GOT3 (cell line): ENCODE measurements at regions not wholly inside any gene's neighbourhood (a gene's known extent, or its start where the extent isn't known, plus 50 kb on each side); places are given as distances from the start of the nearest gene placed in this dataset.

Experiments
- DNase-seq: peaks from one replicate; lab custom pipeline; 2025; ENCODE audit warnings: mixed read lengths; lab: John Stamatoyannopoulos, UW

DNA sequence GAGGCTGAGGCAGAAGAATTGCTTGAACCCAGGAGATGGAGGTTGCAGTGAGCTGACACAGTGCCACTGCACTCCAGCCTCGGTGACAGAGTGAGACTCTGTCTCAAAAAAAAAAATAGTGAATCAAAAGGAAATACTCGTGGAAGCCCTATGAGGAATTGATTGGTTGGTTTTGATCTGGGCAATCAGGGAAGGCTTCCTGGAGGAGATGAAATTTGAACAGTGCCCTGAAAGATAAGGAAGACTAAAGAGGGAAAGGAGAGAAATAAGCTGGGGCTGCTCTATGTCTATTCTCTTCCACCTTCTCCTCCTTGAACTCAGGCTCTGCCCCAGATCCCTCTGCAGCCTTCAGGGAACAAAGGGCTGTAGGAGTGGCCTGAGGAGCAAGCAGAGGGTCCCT, 54.1 kb downstream of the IRF2BPL start:
- DNase-seq: no peak

DNA sequence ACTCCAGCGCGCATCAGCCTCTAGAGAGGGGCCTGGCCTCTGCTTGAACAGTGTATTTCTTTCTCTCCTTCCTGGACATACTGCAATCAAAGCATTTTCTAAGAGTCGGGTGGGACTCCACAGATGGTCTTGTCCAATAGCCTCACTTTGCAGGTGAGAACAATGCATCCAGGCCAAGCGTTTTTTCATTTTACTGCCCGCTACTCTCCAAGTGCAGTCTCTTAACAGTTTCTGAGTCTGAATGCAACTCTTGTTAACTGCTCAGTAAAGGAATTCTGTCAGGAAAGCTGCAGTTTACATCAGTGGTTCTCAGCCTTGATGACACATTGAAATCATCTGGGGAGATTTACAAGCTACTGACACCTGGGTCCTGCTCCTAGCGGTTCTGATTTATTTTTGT, 57.0 kb downstream of the IRF2BPL start:
- DNase-seq: no peak

DNA sequence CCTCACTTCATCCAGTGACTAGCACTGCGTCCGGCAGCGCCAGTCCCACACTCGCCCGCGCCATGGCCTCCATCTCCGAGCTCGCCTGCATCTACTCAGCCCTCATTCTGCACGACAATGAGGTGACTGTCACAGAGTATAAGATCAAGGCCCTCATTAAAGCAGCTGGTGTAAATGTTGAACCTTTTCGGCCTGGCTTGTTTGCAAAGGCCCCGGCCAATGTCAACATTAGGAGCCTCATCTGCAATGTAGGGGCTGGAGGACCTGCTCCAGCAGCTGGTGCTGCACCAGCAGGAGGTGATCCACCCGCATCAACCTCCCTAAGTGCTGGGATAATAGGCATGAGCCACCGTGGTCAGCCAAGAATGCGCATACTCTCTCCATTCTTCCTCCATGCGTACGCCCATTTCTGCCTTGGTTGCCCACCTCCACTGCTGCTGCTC, 59.9 kb downstream of the IRF2BPL start:
- no peak for DNase-seq

DNA sequence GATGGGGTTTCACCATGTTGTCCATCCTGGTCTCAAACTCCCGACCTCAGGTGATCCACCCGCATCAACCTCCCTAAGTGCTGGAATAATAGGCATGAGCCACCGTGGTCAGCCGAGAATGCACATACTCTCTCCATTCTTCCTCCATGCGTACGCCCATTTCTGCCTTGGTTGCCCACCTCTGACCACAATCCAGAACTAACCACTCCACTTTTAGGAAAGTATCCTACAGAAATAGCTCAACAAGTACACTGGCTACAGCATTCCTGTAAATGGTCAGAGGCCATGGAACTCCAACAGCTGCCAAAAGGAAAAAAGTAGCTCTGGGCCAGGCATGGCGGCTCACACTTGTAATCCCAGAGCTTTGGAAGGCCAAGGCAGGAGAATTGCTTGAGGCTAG, 60.7 kb downstream of the IRF2BPL start:
- no peak for DNase-seq

DNA sequence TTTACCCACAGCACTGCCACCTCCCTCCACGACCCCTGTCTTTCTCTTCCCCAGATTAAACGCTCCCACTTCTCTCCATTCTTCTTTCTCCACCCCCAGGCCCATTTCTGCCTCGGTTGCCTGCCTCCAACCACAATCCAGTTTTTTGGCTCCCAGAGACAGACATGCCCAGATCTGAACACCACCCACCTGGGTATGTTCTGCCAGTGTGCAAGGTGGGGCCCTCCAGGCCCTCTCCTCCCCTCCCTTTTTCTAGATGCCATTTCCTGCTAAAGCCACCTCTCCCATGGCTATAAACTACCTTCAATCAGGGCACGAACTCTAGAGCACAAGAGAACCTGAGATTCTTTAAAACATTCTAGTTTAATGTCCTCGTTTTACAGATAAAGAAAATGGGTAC, 63.3 kb downstream of the IRF2BPL start:
- DNase-seq: no peak

DNA sequence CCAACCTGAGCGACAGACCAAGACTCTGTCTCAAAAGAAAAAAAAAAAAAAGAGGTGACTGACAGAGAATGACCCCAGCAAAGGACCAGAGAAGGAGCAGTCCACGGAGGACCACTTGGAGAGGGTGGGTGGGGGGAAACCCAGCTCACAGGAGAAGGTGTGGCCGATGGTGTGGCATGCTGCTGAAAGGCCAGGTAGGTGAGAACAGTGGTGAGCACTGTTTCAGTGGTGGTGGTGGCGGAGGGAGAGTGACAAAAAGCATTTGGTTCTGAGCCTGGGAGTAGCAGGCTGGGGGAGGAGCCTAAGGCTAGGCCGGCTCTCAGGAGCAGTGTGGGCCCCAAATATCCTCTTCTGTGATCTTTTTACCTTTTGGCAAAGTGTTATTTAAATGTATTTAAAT, 63.8 kb downstream of the IRF2BPL start:
- no peak for DNase-seq

DNA sequence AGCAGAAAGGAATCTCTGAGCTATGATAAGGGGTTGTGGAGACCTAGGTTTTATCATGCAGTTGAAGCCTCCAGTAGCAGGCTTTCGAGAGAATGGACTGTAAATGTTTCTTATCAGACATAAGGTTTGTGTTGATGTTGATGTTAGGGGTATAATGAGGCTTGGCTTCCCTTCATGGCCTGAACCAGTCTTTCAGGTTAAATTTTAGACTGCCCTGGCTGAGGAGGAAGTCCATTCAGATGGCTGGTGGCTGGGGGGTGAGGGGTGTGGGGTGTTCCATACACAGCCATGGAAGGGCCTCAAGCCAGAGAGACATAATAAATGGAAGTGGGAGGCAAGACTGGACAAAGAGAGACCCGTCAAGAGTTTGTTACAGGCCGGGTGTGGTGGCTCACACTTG, 65.1 kb downstream of the IRF2BPL start:
- DNase-seq: no peak

DNA sequence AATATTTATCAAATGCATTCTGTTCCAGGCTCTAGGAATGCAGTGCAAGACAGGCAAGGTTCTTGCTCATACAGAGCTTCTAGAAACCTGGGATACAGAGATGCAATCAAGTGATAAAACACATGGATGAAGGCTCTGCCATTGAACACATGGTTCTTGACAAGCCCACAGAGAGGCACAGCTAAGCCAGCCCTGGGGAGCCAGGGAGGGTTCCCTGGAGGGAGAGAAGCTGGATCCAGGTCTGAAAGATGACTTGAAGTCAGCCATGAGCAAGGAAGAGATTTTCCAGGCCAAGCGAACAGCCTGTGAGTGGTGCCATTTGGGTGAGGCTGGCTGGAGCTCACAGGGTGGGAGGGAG, 66.2 kb downstream of the IRF2BPL start:
- no peak for DNase-seq

DNA sequence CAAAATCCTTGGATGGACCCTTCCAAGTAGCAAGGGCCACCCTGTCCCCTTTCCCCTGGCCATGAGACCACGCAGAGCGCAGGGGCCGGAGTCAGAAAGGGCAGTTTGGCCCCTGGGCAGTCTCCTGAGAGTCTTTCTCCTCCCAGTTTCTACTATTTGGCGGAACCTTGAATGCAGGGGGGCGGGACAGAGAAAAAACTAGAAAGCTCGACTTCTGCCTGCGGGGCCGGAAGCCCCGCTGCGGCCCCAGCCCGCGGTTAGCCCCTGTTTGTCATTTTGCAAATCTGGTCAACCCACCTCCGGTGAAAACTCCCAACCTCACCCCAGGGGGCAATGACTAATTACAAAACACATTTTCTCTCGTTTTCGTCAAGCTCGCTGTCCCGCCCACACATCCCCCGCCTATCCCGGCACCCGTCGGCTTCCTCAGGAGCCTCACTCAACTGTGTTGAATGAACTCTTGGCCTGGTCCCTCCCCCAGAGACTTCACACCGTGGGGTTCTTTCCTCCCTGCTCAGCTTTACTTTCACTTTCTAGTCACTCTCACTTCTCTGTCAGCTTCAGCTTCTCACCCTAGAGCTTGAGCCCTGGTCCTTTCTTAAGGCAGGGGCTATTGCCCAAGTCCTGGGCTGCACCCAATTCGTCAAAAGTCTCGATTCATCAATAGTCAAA, 66.7 kb downstream of the IRF2BPL start:
- DNase-seq: peak; percentile 66

DNA sequence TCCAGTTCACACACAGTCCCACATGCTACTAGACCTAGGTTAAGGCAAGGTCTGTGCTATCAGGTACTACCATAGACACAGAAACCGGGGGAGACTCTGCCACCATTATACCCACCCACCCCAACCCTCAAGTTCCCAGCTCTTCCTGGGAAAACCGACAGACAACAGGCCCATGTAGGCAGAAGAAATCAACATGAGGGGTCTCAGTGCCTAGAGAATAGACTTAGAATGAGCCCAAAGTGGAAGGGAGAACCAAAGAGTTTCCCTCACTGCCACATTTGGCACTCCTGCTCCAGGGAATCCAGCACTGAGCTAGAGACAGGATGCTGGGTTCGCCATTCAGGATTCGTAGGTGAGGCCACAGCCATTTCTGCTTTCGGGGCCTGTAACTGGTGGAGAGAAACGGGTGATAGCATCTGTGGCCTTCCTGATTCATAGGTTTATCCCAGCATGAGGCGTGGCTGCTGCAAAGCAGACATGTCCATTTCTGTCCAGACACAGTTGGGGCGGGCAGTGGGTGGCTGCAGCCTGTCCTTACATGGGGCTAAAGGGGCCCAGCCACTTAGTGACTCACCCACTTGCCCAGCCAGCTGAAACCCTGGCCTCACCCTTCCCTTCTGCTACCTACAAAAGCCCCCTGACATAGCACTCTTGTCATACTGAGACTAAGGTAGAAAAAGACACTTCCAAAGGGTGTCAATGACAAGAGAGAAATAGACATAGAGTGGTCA, 69.4 kb downstream of the IRF2BPL start:
- no peak for DNase-seq

DNA sequence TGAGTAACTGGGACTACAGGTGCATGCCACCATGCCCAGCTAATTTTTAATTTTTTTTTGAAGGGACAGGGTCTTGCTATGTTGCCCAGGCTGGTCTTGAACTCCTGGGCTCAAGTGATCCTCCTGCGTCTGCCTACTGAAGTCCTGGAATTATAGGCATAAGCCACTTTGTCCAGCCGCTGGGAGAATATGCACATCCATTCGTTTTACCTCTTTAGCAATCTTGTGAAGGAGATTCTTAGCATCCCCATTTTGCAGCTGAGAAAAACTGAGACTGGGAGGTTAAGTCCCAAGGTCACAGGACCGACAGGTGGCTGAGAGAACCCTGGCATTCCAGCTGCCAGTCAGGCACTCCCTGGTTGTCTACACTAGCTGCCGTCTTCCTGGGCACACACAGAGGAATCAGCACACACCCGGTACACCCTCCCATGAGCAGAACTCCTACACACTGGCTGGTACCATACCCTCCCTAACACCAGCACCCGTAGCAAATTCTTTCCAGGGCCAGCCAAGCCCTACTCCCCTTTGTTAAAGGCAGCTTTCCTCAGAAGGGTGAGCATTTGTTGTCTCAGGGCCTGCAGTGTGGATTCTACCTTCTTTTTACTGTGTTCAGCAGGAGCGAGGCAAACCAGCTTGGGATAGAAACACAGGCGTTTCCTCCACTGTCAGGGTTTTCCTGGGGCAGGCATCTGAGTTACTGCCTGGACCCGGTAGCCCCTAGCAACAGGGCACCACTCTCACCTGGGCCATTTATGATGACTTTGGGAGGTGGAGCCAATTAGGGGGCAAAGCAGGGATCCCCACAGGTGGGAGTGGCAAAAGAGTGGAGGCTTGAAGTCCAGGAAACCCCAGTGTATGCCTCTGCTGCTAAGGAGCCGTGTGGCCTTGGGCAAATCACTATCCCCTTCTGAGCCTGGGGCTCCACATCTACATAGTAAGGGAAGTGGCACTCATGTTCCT, 70.2 kb downstream of the IRF2BPL start:
- DNase-seq: no peak

DNA sequence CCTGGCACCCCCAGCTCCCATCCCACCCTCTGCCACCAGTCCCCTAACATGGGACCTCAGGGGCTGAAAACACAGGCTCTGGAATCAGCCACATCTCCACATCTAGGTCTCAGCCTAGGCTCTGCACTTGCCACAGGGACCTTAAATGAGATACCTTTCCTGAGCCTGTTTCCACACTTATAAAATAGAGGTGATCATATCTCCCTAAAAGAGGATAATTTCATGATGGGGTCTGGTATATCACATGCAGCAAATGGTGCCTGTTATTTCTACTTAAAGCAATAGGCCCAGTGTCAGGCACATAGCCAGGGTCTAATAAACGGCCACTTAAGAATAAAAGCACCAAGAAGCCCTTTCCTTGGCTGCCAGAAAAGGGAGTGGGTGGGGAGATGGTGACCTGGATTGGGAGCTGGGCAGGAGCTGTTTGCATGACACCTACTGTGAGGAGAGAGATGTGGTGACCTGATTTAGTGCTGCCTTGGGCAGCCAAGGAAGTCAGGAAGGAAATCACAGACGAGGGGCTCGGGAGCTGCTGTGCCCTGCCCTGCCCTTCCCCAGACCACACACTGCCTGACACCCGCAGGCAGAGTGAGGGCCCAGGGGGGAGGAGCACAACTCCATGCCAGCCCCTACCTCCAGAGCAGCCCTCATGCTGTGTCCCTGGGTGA, 71.2 kb downstream of the IRF2BPL start:
- DNase-seq: no peak

DNA sequence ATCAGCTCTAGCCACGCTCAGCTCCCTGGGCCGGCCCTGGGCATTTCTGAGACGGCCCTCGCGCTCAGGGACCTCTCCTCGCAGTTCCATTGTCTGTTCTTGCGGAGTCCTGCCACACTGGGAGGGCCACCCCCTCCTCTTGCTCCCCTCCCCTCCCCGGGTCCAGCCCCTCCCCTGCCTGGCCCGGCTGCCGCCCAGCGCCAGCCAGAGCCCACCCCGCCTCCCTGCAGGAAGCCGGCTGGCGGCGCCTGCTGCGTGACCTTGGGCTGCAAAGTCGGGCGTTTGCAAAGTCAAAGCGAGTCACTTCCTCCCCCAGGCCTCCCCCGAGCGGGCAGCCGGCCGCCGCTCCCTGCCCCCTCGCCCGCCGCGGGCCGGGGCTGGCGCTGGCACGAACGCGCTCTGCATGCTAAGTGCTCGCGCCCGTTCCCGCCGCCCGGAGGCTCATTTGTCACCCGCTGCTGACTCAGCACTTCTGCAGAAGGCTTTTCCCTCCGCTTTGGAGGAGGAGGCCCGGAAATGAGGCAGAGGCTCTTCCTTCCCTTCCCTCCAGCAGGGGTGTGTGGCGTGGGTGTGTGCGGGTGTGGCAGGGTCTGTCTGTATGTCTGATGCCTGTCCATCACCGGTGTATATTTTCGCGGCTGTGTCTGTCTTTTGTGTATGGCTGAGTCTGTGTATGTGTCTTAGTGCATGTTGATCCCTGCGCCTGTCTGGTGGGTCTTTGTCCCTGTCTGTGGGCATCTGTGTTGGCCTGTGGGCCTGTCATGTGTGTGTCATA, 72.0 kb downstream of the IRF2BPL start:
- peak; percentile 48 for DNase-seq

DNA sequence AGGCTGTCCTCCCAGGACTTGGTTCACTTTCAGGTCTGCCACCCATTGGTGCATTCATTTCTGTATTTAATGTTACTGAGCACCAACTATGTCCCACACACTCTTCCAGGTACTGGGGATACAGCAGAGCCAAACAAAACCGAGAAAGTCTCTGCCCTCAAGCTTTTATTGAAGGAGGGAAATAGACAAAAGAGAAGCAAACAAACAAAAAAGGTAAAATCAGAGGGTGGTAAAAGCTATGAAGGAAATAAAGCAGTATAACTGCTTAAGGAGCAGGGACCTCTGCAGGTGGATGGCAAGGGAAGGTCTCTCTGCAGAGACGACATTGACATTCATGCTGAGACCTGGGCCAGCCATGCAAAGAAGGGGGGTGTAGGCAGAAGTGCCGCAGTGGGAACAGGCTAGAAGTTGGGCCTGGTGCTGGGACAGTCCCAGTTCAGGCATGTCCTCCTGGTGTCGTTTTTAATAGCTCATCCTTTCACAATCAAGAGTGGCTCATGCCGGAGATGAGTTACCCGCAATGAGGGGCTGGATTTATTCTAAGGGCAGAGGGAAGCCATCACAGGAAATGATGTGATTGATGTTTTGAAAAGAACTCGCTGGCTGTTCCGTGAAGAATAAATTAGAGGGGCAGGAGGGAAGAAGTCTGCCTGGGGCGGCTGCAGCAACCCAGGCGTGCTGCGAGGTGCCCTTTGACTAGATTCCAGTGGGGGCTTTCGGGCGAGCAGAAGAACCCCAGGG, 72.8 kb downstream of the IRF2BPL start:
- no peak for DNase-seq

DNA sequence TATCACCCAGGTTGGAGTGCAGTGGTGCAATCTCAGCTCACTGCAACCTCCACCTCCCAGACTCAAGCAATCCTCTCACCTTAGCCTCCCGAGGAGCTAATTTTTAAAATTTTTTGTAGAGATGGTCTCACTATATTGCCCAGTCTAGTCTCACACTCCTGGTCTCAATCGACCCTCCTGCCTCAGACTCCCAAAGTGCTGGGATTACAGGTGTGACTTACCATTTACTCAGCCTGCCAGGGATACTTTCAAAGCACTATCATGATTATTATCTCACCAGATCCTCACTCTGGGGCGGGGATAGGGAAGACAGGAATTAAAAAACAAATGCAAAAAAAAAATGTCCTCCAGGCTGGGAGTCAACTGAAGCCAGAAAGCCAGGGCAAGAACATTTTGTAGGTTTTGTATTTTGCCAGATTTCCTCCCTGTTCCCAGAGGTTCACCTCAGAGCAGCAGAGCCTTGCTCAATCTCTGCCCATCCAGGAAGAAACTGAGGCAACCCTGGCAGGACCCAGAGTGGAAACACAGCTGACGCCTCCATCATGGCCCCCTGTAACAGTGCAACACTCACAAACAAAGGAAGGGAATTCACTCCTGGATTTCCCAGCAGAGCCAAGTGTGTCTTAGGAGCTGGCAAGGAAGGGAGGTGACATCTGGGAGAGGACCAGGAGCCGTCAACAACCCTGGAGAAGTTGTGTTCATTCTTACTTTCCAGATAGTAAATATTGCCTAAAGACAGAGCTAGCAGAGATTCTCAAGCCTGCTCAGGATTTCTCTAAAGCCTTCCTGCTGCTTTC, 73.9 kb downstream of the IRF2BPL start:
- no peak for DNase-seq

DNA sequence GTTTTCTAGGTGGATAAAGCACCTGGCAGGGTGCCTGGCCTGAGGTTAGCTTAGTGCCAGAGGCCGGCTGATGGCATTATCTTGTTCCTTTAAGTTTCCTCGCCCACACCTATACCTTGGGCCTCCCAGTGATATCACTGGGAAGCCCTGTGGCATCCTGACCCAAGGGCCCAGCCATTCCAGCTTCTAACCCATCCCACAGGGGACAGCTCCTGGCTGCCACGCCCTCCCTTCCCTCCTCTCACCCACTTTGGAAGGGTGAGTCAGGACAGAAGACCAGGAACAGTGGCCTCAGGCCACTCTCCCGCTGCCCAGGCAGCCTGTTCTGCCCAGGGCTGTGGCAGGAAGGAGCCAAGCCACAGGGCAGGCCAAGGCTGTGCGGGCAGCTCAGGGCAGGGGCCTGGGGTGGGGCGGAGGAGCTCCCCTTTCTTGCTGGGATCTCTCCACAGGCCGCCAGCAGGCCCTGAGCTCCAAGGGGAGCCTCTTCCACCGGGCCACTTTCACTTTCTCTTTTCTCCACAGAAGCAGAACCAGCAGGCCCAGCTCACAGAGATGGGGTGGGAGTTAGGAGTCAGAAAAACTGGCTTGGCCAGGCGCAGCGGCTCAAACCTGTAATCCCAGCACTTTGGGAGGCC, 75.1 kb downstream of the IRF2BPL start:
- DNase-seq: peak; percentile 6

DNA sequence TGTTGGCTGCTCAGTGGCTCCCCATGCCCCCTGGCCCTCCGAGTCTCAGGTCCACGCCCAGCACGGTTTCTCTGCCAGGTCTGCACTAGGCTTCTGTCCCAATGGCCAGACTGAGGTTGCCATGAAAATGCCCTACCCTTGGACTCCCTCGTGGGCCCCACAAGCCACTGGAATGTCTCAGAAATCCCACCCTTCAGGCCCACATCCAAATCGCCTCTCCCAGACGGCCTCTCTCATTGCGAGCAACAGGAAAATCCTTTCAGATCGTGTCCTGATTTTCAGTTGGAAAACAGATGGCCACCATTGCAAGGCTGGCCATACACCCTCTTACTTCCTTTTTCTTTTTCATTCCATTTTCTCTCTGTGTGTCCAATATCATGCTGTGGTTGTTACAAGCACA, 77.3 kb downstream of the IRF2BPL start:
- DNase-seq: no peak

DNA sequence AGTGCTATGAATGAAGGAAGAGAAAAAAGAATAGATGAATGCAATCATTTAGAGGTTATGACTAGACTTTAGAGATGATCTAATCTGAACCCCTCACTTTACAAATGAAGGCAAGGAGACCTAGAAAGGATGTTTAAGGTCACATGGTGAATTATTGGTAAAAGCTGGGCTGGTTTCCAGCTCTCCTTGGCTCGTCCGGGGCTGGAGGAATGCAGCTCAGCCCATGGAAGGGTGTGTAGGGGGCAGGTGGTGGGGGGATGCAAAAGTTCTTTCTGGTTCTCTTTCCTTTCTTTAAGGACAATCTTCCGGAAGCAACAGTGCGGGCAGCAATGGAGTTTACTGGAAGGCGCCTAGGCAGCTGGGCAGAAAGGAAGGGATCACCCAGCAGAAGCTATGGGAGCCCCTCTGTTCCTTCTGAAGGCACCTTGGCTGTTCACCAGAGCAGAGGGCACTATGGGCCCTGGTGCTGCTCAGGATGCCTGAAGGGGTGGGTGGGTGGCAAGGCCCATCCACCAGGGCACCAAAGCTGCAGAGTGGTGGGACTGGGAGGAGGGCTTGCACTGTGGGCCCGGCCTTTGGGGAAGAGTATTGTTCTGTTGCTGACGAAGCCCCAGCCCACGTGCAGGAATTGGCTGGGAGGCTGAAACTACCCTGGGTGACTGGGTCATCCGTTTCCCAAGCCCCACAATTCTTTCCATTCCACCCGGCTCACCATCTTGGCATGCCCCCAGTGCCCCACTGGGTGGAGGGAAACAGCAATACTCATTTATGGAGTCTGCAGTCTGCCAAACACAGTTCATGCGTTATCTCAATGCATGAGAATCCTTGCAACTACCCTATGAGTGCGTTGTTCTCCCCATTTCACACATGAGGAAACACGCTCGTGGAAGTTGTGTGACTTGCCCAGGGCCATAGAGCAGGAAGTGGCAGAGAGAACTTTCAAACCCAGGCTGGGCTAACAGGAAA, 78.2 kb downstream of the IRF2BPL start:
- peak; percentile 3 for DNase-seq
